ENCODE measurements at regions not wholly inside any gene's neighbourhood (a gene's known extent, or its start where the extent isn't known, plus 50 kb on each side); places are given as distances from the start of the nearest gene placed in this dataset.

GRCh38 chr5:93899026-93899600 is 157.7 kb upstream of the POU5F2 start:
- TF ChIP-seq POLR2A (IDR thresholded peaks at IDR 0.05): no peak
- no peak for TF ChIP-seq CTCF (IDR thresholded peaks at IDR 0.05)

Data from uterus (tissue), 2 donors.